GM12878 (cell line): ENCODE measurements at regions not wholly inside any gene's neighbourhood (a gene's known extent, or its start where the extent isn't known, plus 50 kb on each side); places are given as distances from the start of the nearest gene placed in this dataset.

ENCODE experiments used
- ATAC-seq: fragments of 200-7000 bp; cut with Tn5 transposase; 3 replicates; pipeline ENCODE4 v1.9.1; 2020; ENCODE audit warnings: mild to moderate bottlenecking, moderate library complexity
- BruUV-seq: library from RNA; stranded (reverse); fragments of 400-500 nt; replicated peaks from 2 replicates; lab custom pipeline; 2021; lab: Mats Ljungman, UMichigan
- CTCF ChIA-PET: fragments of 300-600 bp; sonication (Branson Sonifier 250); formaldehyde crosslinking; extraction: SDS; loops from one replicate; lab custom pipeline; 2021; ENCODE audit warnings: inconsistent platforms; lab: Yijun Ruan, JAX
- POLR2A ChIA-PET: fragments of 350-600 bp; formaldehyde crosslinking; extraction: SDS; loops from one replicate; lab custom pipeline; 2021; ENCODE audit warnings: inconsistent platforms; lab: Charles Lee
- RAD21 ChIA-PET: fragments of 300-600 bp; sonication (Branson Sonifier 250); formaldehyde crosslinking; loops from one replicate; lab custom pipeline; 2023; ENCODE audit warnings: antibody characterized with exemption; ENCODE audit not compliant: unreplicated experiment; lab: Charles Lee
- SMC1A ChIA-PET: fragments of 300-600 bp; sonication (Branson Sonifier 250); formaldehyde crosslinking; loops from one replicate; lab custom pipeline; 2023; ENCODE audit not compliant: unreplicated experiment, uncharacterized antibody; lab: Charles Lee
- DNase-seq: peaks from one replicate; pipeline ENCODE4 v3.0.0-alpha.2; 2011; ENCODE audit warnings: low read depth, low spot score
- FAIRE-seq: peaks from 3 replicates; lab custom pipeline; 2011; peaks lifted over from hg19 to GRCh38; lab: Jason Lieb, UNC
- H2AFZ ChIP-seq: 2 replicates; pipeline ENCODE4 v1.6.0; 2011; ENCODE audit warnings: low read depth, low read length, control low read depth; ENCODE audit not compliant: control insufficient read depth
- H3K27ac ChIP-seq: 2 replicates; pipeline ENCODE4 v1.5.1; 2011; ENCODE audit warnings: control low read depth; ENCODE audit not compliant: control insufficient read depth, insufficient read depth
- H3K27me3 ChIP-seq, 2 experiments: replicated peaks in 1 of 2; 2 replicates each; pipeline versions ENCODE4 v1.6.0 to v1.6.1; 2011; ENCODE audit warnings: low read length in 1 of 2; ENCODE audit not compliant: control insufficient read depth in 2 of 2, insufficient read depth in 2 of 2
- H3K36me3 ChIP-seq, 2 experiments: 2 replicates each; pipeline ENCODE4 v1.5.1; 2011; ENCODE audit warnings: low read length in 1 of 2; ENCODE audit not compliant: control insufficient read depth in 2 of 2, insufficient read depth in 2 of 2
- H3K4me1 ChIP-seq: 2 replicates; pipeline ENCODE4 v1.6.1; 2011; ENCODE audit warnings: mild to moderate bottlenecking, low read length, moderate library complexity, mixed read lengths; ENCODE audit not compliant: control insufficient read depth, insufficient read depth
- H3K4me2 ChIP-seq: 2 replicates; pipeline ENCODE4 v1.6.0; 2011; ENCODE audit warnings: control low read depth; ENCODE audit not compliant: control insufficient read depth, insufficient read depth
- H3K4me3 ChIP-seq: fragments of 200-600 bp; sonication (generic); 2 replicates; pipeline ENCODE4 v1.5.1; 2016
- H3K79me2 ChIP-seq: 2 replicates; pipeline ENCODE4 v1.6.0; 2011; ENCODE audit warnings: low read length; ENCODE audit not compliant: control insufficient read depth, insufficient read depth
- H3K9ac ChIP-seq: 2 replicates; pipeline ENCODE4 v1.8.0; 2011; ENCODE audit warnings: low read length, control low read depth, mixed read lengths; ENCODE audit not compliant: control insufficient read depth, insufficient read depth
- H3K9me3 ChIP-seq: replicated peaks from 3 replicates; pipeline ENCODE4 v1.5.1; 2011; ENCODE audit warnings: mild to moderate bottlenecking, low read length; ENCODE audit not compliant: control insufficient read depth, insufficient read depth
- H4K20me1 ChIP-seq: 2 replicates; pipeline ENCODE4 v1.6.0; 2011; ENCODE audit not compliant: control insufficient read depth, insufficient read depth
- CREB1 ChIP-seq: IDR thresholded peaks from 2 replicates; pipeline ENCODE4 v1.6.1; 2012; ENCODE audit warnings: low read depth, mild to moderate bottlenecking, inconsistent platforms
- FOS ChIP-seq: IDR thresholded peaks from 3 replicates; pipeline ENCODE4 v1.6.1; 2011; ENCODE audit warnings: borderline replicate concordance; ENCODE audit not compliant: insufficient read length; ENCODE audit errors: extremely low read depth
- RCOR1 ChIP-seq: conservative IDR thresholded peaks from 2 replicates; pipeline ENCODE4 v1.6.1; 2012; ENCODE audit warnings: low read depth, low read length, improper control_type of control experiment
- RELA ChIP-seq: fragments of 450-650 bp; IDR thresholded peaks from 2 replicates; pipeline ENCODE4 v1.8.0; 2014; ENCODE audit warnings: borderline replicate concordance; ENCODE audit not compliant: partially characterized antibody
- WGBS: methylation state at CpG from one replicate; pipeline ENCODE4 v1.1.6; 2016; ENCODE audit warnings: low lambda C conversion rate; ENCODE audit not compliant: insufficient replicate concordance, insufficient coverage; ENCODE audit errors: missing lambda C conversion rate; 5-methylcytosine and 5-hydroxymethylcytosine counted together
- in situ Hi-C: fragments of 300-500 bp; cut with MboI; formaldehyde crosslinking; loops from 9 replicates; pipeline ENCODE4 v1.14.3; 2018; ENCODE audit warnings: mixed read lengths
- intact Hi-C: fragments of 100-400 bp; cut with micrococcal nuclease; formaldehyde crosslinking; loops from one replicate; pipeline ENCODE4 v1.14.2; 2022; ENCODE audit not compliant: unreplicated experiment
- TF ChIP-seq, protein P1 (sequence below): fragments of 150-350 bp; IDR thresholded peaks from 2 replicates; pipeline ENCODE4 v1.6.1; 2014; ENCODE audit warnings: mild to moderate bottlenecking, low read depth, low read length
- TF ChIP-seq, protein P2 (sequence below): fragments of 450-650 bp; IDR thresholded peaks from 2 replicates; pipeline ENCODE4 v1.6.1; 2018; ENCODE audit warnings: mild to moderate bottlenecking, low read depth, moderate library complexity; ENCODE audit not compliant: partially characterized antibody
- TF ChIP-seq, protein P3 (sequence below): fragments of 450-650 bp; IDR thresholded peaks from 2 replicates; pipeline ENCODE4 v1.6.1; 2018; ENCODE audit warnings: borderline replicate concordance, mild to moderate bottlenecking; ENCODE audit not compliant: partially characterized antibody

DNA sequence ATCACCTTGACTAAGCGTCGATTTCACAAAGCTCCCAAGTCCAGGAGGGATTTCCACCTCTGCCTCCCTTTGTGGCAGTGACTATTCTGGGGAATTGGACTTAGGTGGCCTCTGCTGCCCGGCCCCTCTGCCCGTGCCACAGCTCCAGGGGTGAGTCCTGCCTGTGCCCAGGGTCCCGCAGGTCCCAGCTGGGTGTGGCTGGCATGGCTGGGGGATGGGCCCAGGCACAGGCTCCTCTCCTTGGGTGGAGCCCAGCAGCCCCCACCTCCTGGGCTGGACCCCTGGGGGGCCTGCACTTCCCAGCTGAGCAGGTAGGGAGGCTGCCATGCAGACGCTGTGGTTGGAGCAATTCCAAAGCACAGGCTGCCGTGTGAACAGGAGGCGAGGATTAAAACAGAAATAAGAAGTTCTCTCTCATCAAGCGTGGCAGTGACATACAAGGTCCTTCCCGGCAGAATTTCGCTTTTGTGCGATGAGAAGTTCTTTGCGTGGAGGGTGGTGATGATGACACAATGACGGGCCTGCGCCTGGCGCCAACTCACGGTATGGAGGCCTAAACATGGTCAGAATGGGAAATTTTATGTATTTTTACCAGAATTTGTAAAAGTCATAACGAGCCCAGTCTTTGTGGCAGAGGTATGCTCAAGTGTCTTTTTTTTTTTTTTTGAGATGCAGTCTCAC lies 107.3 kb downstream of the BRD1 start:
- TF ChIP-seq, protein P1, sequence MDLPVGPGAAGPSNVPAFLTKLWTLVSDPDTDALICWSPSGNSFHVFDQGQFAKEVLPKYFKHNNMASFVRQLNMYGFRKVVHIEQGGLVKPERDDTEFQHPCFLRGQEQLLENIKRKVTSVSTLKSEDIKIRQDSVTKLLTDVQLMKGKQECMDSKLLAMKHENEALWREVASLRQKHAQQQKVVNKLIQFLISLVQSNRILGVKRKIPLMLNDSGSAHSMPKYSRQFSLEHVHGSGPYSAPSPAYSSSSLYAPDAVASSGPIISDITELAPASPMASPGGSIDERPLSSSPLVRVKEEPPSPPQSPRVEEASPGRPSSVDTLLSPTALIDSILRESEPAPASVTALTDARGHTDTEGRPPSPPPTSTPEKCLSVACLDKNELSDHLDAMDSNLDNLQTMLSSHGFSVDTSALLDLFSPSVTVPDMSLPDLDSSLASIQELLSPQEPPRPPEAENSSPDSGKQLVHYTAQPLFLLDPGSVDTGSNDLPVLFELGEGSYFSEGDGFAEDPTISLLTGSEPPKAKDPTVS, result no peak
- TF ChIP-seq RCOR1, result no peak
- TF ChIP-seq FOS, result no peak
- TF ChIP-seq RELA, result no peak
- TF ChIP-seq CREB1, result no peak
- TF ChIP-seq, protein P2, sequence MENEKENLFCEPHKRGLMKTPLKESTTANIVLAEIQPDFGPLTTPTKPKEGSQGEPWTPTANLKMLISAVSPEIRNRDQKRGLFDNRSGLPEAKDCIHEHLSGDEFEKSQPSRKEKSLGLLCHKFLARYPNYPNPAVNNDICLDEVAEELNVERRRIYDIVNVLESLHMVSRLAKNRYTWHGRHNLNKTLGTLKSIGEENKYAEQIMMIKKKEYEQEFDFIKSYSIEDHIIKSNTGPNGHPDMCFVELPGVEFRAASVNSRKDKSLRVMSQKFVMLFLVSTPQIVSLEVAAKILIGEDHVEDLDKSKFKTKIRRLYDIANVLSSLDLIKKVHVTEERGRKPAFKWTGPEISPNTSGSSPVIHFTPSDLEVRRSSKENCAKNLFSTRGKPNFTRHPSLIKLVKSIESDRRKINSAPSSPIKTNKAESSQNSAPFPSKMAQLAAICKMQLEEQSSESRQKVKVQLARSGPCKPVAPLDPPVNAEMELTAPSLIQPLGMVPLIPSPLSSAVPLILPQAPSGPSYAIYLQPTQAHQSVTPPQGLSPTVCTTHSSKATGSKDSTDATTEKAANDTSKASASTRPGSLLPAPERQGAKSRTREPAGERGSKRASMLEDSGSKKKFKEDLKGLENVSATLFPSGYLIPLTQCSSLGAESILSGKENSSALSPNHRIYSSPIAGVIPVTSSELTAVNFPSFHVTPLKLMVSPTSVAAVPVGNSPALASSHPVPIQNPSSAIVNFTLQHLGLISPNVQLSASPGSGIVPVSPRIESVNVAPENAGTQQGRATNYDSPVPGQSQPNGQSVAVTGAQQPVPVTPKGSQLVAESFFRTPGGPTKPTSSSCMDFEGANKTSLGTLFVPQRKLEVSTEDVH, result no peak
- TF ChIP-seq, protein P3, sequence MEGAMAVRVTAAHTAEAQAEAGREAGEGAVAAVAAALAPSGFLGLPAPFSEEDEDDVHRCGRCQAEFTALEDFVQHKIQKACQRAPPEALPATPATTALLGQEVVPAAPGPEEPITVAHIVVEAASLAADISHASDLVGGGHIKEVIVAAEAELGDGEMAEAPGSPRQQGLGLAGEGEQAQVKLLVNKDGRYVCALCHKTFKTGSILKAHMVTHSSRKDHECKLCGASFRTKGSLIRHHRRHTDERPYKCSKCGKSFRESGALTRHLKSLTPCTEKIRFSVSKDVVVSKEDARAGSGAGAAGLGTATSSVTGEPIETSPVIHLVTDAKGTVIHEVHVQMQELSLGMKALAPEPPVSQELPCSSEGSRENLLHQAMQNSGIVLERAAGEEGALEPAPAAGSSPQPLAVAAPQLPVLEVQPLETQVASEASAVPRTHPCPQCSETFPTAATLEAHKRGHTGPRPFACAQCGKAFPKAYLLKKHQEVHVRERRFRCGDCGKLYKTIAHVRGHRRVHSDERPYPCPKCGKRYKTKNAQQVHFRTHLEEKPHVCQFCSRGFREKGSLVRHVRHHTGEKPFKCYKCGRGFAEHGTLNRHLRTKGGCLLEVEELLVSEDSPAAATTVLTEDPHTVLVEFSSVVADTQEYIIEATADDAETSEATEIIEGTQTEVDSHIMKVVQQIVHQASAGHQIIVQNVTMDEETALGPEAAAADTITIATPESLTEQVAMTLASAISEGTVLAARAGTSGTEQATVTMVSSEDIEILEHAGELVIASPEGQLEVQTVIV, result no peak
- Histone ChIP-seq H2AFZ (no peak overlapping the region), H3K27ac (no peak overlapping the region), H4K20me1 (no peaks in the 10 kb centered on the region), H3K4me3 (no peak overlapping the region), H3K4me1 (no peaks in the 10 kb centered on the region), H3K9me3 (no peaks in the 10 kb centered on the region), H3K4me2 (no peak overlapping the region), H3K79me2 (no peaks in the 10 kb centered on the region), H3K36me3 (no peaks in the 10 kb centered on the region), H3K9ac (no peak overlapping the region), H3K27me3 (no peaks in the 10 kb centered on the region)
- RAD21 ChIA-PET, result no interaction called here
- no TSS peak for BruUV-seq
- in situ Hi-C loops, result no loop called here
- SMC1A ChIA-PET, result no interaction called here
- intact Hi-C loops, result no loop called here
- ATAC-seq (no peak), FAIRE-seq (no peak), DNase-seq (no peak)
- 37% methylated on average over 18 of the region's 18 CpGs for WGBS
- CTCF ChIA-PET, result no interaction called here
- POLR2A ChIA-PET, result no interaction called here
